MG63 (cell line): ENCODE measurements at regions not wholly inside any gene's neighbourhood (a gene's known extent, or its start where the extent isn't known, plus 50 kb on each side); places are given as distances from the start of the nearest gene placed in this dataset.
"Not testable (repeated sequence)": the region's sequence is repeated elsewhere in the genome, so short reads cannot be mapped to it uniquely, and the experiment has no call there.

Experiments
- DNase-seq: peaks from one replicate; pipeline ENCODE4 v3.0.0-alpha.2; 2020
- H3K27me3 ChIP-seq: fragments of 250-450 bp; sonication (Bioruptor Pico); 2 replicates; pipeline ENCODE4 v1.5.1; 2020; ENCODE audit warnings: mild to moderate bottlenecking, moderate library complexity
- H3K36me3 ChIP-seq: fragments of 250-450 bp; sonication (Bioruptor Pico); 2 replicates; pipeline ENCODE4 v1.5.1; 2020; ENCODE audit warnings: mild to moderate bottlenecking, moderate library complexity
- H3K4me3 ChIP-seq: fragments of 250-450 bp; sonication (Bioruptor Pico); 2 replicates; pipeline ENCODE4 v1.5.1; 2020; ENCODE audit warnings: mild to moderate bottlenecking, moderate library complexity
- H3K9me3 ChIP-seq: fragments of 250-450 bp; sonication (Bioruptor Pico); 2 replicates; pipeline ENCODE4 v1.5.1; 2020; ENCODE audit warnings: mild to moderate bottlenecking, moderate library complexity

DNA sequence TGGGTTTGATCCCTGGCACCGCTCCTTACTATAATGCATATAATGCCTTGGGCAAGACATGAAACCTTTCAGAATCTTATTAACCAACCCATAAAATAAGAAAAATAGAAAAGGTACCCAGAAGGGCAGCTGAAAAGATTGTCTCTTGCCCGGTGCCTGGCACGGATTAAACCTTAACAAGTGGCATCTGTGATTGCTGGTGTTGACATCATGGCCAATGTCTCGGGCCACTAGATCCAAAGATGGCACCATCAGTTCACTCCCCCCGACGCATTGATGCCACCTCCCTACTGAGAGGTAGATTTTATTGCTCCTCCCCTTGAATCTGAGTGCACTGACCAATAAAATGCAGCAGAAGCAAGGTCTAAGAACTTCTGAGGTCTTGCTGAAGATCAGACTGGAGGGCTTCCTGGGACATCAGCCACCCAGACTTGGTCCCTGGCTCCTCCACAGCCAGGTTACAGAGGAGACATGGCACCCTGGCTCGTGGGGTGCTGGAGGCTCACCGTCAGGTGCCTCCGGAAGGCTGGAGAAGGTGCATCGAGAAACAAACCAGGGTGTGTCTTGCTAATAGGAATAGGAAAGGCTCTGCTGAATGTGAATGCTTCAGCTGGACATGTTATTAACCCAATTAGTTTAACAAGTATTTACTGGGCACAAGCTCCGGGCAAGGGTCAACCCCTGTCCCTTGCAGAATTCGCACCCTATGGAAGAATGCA, 80.0 kb upstream of the COL5A1 start:
- Histone ChIP-seq H3K4me3 (no peak overlapping the region), H3K9me3 (no peaks in the 10 kb centered on the region), H3K36me3 (no peaks in the 10 kb centered on the region), H3K27me3 (no peaks in the 10 kb centered on the region)
- no peak for DNase-seq

DNA sequence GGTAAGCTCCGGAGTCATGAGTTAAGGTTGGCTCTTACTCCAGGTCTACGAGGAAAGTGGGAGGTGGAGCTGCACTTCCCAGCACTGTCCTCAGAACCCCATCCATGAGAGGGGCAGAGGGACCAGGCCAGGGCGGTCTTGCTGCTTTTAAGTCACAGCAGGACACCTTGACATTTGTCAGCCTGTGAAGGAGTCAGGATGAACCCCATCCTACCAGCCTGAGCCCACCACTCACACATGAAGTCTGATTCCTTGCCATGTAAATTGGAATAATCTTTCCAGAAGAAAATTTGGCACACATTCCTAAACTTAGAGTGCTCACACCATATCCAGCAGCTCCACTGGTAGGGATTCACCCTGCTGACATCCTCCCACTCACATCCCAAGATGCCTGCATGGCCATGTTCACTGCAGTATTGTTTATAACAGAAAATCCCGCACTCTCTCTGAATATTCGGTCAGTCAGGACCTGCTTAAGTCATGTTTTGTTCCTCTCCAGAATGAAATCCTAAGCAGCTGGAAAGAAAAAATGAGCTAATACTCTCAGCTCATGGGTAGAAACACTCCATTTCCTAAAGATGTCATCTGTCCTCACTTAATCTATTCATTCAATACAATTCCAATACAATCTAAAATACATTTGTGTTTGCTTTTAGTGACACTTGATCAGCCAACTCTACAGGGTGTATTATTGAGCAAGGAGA, 79.3 kb upstream of the COL5A1 start:
- H3K4me3 ChIP-seq, result no peak overlapping the region
- H3K36me3 ChIP-seq, result no peaks in the 10 kb centered on the region
- no peak for DNase-seq
- no peaks in the 10 kb centered on the region for H3K27me3 ChIP-seq
- H3K9me3 ChIP-seq, result no peaks in the 10 kb centered on the region

- H3K36me3 ChIP-seq, result no peaks in the 10 kb centered on the region
- no peak overlapping the region for H3K4me3 ChIP-seq
- H3K27me3 ChIP-seq, result no peaks in the 10 kb centered on the region
- no peak for DNase-seq
- H3K9me3 ChIP-seq, result no peaks in the 10 kb centered on the region
Measured at GRCh38 chr9:134563397-134563796, 78.2 kb upstream of the COL5A1 start.

DNA sequence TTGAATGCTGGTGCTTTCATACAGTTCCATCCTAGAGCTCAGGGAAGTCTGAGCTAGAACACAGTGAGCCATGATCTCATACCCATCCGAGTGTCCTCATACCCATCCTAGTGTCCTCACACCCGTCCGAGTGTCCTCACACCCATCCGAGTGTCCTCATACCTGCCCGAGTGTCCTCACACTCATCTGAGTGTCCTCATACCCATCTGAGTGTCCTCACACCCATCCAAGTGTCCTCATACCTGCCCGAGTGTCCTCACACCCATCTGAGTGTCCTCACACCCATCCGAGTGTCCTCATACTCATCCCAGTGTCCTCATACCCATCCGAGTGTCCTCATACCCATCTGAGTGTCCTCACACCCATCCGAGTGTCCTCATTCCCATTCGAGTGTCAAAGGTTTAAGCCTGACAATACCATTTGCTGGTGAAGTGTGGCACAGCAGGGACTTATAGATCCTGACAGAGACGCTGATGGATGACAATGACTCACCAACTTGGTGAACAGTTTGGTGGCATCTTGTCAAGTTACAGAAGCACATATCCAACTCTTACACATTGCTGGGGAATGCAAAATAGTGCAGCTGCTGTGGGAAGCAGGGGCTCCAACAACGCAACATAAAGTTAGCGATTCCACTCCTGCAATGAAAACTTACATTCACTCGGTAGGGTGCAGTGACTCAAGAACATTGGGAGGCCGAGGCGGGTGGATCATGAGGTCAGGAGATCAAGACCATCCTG, 77.0 kb upstream of the COL5A1 start:
- no peak overlapping the region for H3K4me3 ChIP-seq
- H3K36me3 ChIP-seq, result no peaks in the 10 kb centered on the region
- H3K27me3 ChIP-seq, result no peaks in the 10 kb centered on the region
- DNase-seq, result peak; percentile 33
- H3K9me3 ChIP-seq, result no peaks in the 10 kb centered on the region

GRCh38 chr9:134565316-134565915, 76.2 kb upstream of the COL5A1 start:
- no peaks in the 10 kb centered on the region for H3K36me3 ChIP-seq
- DNase-seq, result no peak
- no peaks in the 10 kb centered on the region for H3K9me3 ChIP-seq
- H3K27me3 ChIP-seq, result no peaks in the 10 kb centered on the region
- H3K4me3 ChIP-seq, result no peak overlapping the region

GRCh38 chr9:134566196-134566847, 75.3 kb upstream of the COL5A1 start:
- Histone ChIP-seq H3K36me3 (no peaks in the 10 kb centered on the region), H3K9me3 (no peaks in the 10 kb centered on the region), H3K4me3 (no peak overlapping the region), H3K27me3 (no peaks in the 10 kb centered on the region)
- no peak for DNase-seq

- no peaks in the 10 kb centered on the region for H3K9me3 ChIP-seq
- H3K27me3 ChIP-seq, result no peaks in the 10 kb centered on the region
- no peak overlapping the region for H3K4me3 ChIP-seq
- no peaks in the 10 kb centered on the region for H3K36me3 ChIP-seq
- no peak for DNase-seq
Measured at GRCh38 chr9:134566936-134567335, 74.7 kb upstream of the COL5A1 start.

- Histone ChIP-seq H3K9me3 (no peaks in the 10 kb centered on the region), H3K27me3 (no peaks in the 10 kb centered on the region), H3K4me3 (no peak overlapping the region), H3K36me3 (no peaks in the 10 kb centered on the region)
- DNase-seq, result no peak
Measured at GRCh38 chr9:134568116-134568515, 73.5 kb upstream of the COL5A1 start.

DNA sequence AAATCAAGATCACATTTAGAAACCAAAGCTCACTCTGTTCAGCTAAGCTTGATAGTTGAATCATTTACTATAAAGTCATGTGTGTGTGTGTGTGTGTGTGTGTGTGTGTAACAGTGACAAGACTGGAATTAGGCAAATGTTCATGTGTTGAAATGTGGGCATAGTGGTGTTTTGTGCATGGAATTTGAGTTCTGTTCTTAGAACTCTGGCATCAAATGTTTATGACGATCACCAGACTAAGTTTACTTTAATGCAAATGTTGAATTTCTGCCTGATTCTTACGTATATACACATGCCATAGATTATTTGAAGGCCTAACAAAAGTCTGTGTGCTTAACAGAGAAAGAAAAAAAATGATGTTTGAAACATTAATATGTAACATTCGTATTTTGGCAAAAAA, 72.8 kb upstream of the COL5A1 start:
- no peak overlapping the region for H3K4me3 ChIP-seq
- H3K36me3 ChIP-seq, result no peaks in the 10 kb centered on the region
- no peak for DNase-seq
- H3K27me3 ChIP-seq, result no peaks in the 10 kb centered on the region
- no peaks in the 10 kb centered on the region for H3K9me3 ChIP-seq

GRCh38 chr9:134569626-134570025, 72.0 kb upstream of the COL5A1 start:
- DNase-seq, result no peak
- Histone ChIP-seq H3K9me3 (no peaks in the 10 kb centered on the region), H3K27me3 (no peaks in the 10 kb centered on the region), H3K36me3 (no peaks in the 10 kb centered on the region), H3K4me3 (no peak overlapping the region)

DNA sequence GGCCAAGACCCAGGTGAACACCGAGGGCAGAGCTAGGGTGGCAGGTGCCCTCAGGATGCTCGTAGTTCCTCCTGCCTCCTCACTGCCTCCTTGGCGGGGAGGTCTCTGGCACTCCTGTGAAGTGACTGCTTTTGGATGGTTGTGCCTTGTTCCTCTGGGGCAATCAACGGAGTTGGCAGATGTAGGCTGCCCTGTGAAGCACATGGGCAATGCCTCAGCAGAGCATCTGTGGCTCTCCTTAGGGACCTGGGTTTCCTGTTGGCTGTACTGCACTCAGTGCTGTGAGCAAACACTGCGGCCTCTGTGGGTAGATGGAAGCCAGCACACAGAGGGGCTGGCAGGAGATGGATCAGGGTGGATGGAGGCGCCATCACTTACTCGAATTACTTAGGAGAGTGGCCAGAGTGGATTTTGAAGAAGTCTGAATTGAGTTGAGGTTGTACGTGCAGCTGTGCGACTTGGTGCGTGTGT, 71.4 kb upstream of the COL5A1 start:
- H3K4me3 ChIP-seq, result no peak overlapping the region
- H3K36me3 ChIP-seq, result no peaks in the 10 kb centered on the region
- no peak for DNase-seq
- no peaks in the 10 kb centered on the region for H3K27me3 ChIP-seq
- no peaks in the 10 kb centered on the region for H3K9me3 ChIP-seq

GRCh38 chr9:134570711-134571325, 70.8 kb upstream of the COL5A1 start:
- DNase-seq, result no peak
- Histone ChIP-seq H3K36me3 (no peaks in the 10 kb centered on the region), H3K4me3 (no peak overlapping the region), H3K27me3 (no peaks in the 10 kb centered on the region), H3K9me3 (no peaks in the 10 kb centered on the region)

- Histone ChIP-seq H3K4me3 (no peak overlapping the region), H3K9me3 (no peaks in the 10 kb centered on the region), H3K27me3 (no peaks in the 10 kb centered on the region), H3K36me3 (no peaks in the 10 kb centered on the region)
- DNase-seq, result no peak
Measured at GRCh38 chr9:134571326-134571931, 70.2 kb upstream of the COL5A1 start.

GRCh38 chr9:134571946-134572917, 69.4 kb upstream of the COL5A1 start:
- Histone ChIP-seq H3K9me3 (no peaks in the 10 kb centered on the region), H3K36me3 (no peaks in the 10 kb centered on the region), H3K27me3 (no peaks in the 10 kb centered on the region), H3K4me3 (no peak overlapping the region)
- no peak for DNase-seq

GRCh38 chr9:134574686-134575085, 66.9 kb upstream of the COL5A1 start:
- not testable (repeated sequence) for H3K27me3 ChIP-seq, H3K4me3 ChIP-seq, H3K9me3 ChIP-seq, H3K36me3 ChIP-seq, DNase-seq
